ENCODE measurements at regions not wholly inside any gene's neighbourhood (a gene's known extent, or its start where the extent isn't known, plus 50 kb on each side); places are given as distances from the start of the nearest gene placed in this dataset.

DNA sequence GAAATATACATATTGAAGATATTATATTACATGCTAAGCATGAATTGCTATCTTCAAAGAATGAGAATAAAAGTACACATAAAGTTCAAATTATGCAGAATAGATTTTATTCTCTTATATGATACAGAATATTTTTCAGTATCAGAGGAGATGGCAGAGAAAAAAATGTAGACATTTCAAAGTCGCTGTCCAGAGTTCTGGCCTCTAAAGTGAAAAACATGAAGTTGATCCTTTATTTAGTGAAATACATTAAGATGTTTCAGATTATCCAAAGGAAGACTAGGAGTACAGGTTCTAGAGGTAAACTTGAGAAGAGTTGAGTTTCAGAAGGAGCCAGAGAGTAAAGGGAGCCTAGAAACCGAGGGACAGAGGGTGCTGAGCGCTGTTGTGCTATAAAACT lies 303.6 kb downstream of the UTP18 start:
- DNase-seq (ENCODE audit: low read depth) = no peak
- TF ChIP-seq, protein P1, sequence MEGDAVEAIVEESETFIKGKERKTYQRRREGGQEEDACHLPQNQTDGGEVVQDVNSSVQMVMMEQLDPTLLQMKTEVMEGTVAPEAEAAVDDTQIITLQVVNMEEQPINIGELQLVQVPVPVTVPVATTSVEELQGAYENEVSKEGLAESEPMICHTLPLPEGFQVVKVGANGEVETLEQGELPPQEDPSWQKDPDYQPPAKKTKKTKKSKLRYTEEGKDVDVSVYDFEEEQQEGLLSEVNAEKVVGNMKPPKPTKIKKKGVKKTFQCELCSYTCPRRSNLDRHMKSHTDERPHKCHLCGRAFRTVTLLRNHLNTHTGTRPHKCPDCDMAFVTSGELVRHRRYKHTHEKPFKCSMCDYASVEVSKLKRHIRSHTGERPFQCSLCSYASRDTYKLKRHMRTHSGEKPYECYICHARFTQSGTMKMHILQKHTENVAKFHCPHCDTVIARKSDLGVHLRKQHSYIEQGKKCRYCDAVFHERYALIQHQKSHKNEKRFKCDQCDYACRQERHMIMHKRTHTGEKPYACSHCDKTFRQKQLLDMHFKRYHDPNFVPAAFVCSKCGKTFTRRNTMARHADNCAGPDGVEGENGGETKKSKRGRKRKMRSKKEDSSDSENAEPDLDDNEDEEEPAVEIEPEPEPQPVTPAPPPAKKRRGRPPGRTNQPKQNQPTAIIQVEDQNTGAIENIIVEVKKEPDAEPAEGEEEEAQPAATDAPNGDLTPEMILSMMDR (IDR thresholded peaks at IDR 0.05; ENCODE audit: insufficient read depth, low read depth, low read length) = no peak
- no peak overlapping the region for H3K4me3 ChIP-seq (ENCODE audit: low read depth, low read length)

DNA sequence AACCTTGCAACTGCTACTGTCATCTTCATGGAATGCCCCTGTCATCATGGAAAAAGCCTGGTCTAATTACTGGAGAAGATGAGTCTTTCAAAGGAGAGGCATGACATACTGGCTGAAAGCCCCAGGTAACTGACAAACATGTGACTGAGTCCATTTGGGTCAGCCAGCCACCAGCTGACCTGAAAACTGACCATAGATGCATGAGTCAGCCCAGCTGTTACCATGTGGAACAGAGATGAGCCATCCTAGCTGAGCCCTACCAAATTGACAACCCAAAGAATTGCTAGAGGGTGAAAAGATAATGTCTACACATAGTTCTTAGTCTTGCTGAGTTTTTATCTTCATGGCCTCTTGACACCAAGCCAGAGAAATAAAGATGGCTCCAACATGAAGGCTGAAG lies 311.8 kb downstream of the UTP18 start:
- TF ChIP-seq, protein P1 (IDR thresholded peaks at IDR 0.05; ENCODE audit: insufficient read depth, low read depth, low read length) = no peak
- no peak for DNase-seq (ENCODE audit: low read depth)
- H3K4me3 ChIP-seq (ENCODE audit: low read depth, low read length) = no peak overlapping the region
